HG03521 (cell line): ENCODE measurements at regions not wholly inside any gene's neighbourhood (a gene's known extent, or its start where the extent isn't known, plus 50 kb on each side); places are given as distances from the start of the nearest gene placed in this dataset.

ENCODE experiments used
- ATAC-seq: cut with Tn5 transposase; IDR thresholded peaks from one replicate; pipeline ENCODE4 v1.9.1; 2021; ENCODE audit warnings: mild to moderate bottlenecking, moderate library complexity; ENCODE audit not compliant: unreplicated experiment

DNA sequence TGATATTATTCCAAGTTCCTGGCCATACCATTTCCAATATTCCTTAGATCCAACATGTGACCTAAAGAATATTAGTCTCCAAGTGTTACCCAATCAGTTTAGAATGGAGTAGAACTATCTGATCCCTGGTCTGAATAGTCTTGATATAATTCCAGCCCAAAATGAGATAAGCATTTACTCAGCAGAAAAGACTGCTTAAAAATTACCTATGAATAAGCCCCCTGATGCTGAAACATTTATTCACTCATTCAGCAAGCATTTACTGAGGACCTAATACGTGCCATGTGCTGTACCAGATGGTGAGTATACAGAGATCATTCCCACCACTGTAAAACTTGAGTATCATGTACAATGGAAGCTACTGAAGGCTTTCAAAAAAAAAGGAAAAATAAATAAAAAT is 157.0 kb downstream of the FAM114A2 start:
- ATAC-seq, result no peak

DNA sequence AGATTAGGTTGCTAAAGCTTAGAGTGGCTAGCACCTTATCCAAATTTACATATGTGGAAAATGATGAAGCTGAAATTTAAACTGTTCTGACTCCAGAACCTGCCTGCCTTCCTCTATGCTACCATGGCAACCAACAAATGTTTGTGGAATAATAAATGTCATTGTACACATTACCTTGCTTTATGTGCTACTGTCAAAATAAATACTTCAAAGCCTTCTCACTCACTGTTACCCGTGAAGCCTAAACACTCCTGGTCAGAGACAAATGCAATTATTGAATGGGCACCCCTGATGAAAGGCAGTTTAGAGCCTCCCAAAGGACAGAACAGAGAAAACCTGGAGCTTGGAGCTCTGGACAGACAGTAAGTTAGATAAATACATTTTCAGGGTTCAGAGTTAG is 158.6 kb downstream of the FAM114A2 start:
- no peak for ATAC-seq

DNA sequence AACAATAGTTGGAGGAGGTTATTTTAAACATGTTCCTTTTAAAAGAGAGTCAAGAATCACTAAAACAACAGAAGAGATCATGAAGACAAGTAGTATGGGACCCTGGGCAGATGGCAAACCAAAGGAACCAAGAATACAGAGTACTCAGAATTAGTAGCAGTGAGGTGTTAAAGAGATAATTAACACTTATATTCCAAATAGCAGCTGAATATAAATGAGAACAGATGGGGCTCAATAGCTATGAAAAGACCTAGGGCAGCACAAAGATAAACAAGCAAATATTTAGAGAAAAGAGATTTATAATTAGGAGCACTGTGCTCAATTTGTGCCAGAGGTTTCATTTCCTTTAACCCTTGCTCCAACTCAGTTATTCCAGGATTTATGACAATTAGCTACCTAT is 159.1 kb downstream of the FAM114A2 start:
- no peak for ATAC-seq

DNA sequence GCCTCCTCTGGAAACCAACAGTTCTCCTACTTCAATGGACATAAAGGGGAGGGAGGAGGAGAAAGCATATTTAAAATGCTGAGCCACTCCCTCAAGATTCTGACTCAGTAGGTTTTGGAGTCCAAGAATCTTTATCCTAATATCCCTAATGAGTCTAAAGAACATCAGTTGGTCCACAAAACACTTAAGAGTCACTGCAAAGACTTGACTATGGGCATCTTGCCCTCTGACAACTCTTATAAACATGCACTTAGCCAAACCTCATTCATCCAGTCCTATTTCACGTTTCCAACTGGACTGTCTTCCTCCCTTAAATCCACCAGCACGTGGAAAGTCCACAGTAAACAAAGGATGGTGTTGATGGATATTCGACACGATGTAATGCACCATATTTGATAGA is 172.5 kb downstream of the FAM114A2 start:
- no peak for ATAC-seq

DNA sequence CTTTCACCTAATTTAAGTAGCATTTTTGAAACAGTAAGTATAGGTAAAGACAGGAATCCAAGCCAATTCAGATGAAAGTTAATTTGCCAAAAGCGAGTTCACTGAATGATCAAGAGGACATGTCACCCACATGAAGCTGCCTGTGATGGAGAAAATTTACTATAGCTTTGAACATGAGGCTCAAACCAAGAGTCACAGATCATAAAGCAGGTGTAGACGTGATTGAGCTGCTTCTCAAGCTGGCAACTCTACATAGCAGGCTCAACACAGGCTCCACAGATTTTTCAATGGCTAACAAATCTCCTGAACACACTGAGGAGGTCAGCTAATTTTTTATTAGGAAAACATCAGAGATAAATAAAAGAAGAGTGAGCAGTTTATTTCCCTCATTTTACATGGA is 173.7 kb downstream of the FAM114A2 start:
- ATAC-seq, result no peak

DNA sequence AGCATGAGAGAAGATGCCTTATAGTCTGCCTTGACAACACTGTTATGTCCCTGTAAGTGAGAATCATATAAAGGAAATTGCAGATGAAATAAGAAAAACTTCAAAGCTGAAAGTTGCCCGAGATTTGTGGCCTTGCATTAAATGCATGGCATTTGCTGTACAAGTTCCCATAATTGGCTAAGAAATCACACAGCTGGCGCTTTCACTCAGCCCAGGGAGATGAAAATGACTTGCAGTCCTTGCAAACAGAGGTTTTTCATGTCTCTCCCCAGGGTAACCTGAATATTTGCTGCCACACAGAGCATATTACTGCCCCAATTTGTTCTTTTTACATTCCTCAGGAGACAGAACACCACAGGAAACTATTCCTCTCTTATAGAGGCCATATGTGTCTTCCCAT is 174.8 kb downstream of the FAM114A2 start:
- ATAC-seq, result no peak
